ENCODE measurements at regions not wholly inside any gene's neighbourhood (a gene's known extent, or its start where the extent isn't known, plus 50 kb on each side); places are given as distances from the start of the nearest gene placed in this dataset.
"Not testable (repeated sequence)": the region's sequence is repeated elsewhere in the genome, so short reads cannot be mapped to it uniquely, and the experiment has no call there.

GRCh38 chr14:86321151-86321550, 791.2 kb downstream of the FLRT2 start:
- Histone ChIP-seq H3K9me3 (no peaks in the 10 kb centered on the region), H3K4me1 (no peaks in the 10 kb centered on the region), H3K4me3 (replicated peaks in 1 of 3) (no peak overlapping the region), H3K27me3 (no peaks in the 10 kb centered on the region), H3K36me3 (no peaks in the 10 kb centered on the region), H3K27ac (no peak overlapping the region)
- no peak for TF ChIP-seq POLR2A (IDR thresholded peaks at IDR 0.05)
- no peak for TF ChIP-seq CTCF (IDR thresholded peaks at IDR 0.05)
- intact Hi-C loops (cut with DNase I) = no loop called here
- no peak for DNase-seq
- 69 to 71% methylated on average over 3 of the region's 3 CpGs for WGBS, 2 donors

GRCh38 chr14:86312154-86312665, 782.3 kb downstream of the FLRT2 start:
- H3K36me3 ChIP-seq; H3K4me3 ChIP-seq (replicated peaks in 1 of 3); DNase-seq; H3K27ac ChIP-seq; intact Hi-C loops (cut with DNase I); H3K9me3 ChIP-seq; H3K4me1 ChIP-seq; H3K27me3 ChIP-seq: not testable (repeated sequence)
- 95 to 96% methylated on average over 18 to 19 of the region's 19 CpGs for WGBS, 2 donors

GRCh38 chr14:86311151-86311550, 781.2 kb downstream of the FLRT2 start:
- no peaks in the 10 kb centered on the region for H3K27me3 ChIP-seq
- H3K4me1 ChIP-seq = no peaks in the 10 kb centered on the region
- no peak for DNase-seq
- whole genome bisulfite sequencing, 2 donors = 90 to 93% methylated on average over 3 of the region's 3 CpGs
- intact Hi-C loops (cut with DNase I) = no loop called here
- H3K27ac ChIP-seq = no peak overlapping the region
- no peaks in the 10 kb centered on the region for H3K36me3 ChIP-seq
- H3K4me3 ChIP-seq (replicated peaks in 1 of 3) = no peak overlapping the region
- no peaks in the 10 kb centered on the region for H3K9me3 ChIP-seq
- no peak for TF ChIP-seq POLR2A (IDR thresholded peaks at IDR 0.05)
- TF ChIP-seq CTCF (IDR thresholded peaks at IDR 0.05) = no peak

DNA sequence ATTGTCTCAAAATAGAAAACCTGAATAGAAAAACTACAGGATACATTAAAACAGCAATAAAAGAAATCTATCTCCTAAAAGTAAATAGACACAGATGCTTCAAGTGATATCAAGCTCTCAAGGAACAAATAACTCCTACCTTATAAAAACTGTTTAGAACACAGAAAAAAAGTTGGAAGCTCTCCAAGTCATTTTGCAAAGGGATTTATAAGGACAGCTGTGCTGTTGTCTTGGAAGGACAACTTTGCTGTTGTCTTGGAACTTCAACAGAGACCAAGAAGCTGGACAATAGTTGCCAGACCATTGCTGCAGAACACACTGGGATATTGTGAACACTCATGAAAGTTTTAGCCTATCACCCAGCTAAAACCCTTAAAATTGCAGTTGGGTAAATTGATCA, 780.7 kb downstream of the FLRT2 start:
- no peak for DNase-seq
- Histone ChIP-seq H3K27ac (no peak overlapping the region), H3K27me3 (no peaks in the 10 kb centered on the region), H3K9me3 (no peaks in the 10 kb centered on the region), H3K4me3 (replicated peaks in 1 of 3) (no peak overlapping the region), H3K36me3 (no peaks in the 10 kb centered on the region), H3K4me1 (no peaks in the 10 kb centered on the region)
- no peak for TF ChIP-seq POLR2A (IDR thresholded peaks at IDR 0.05)
- no peak for TF ChIP-seq CTCF (IDR thresholded peaks at IDR 0.05)
- intact Hi-C loops (cut with DNase I) = no loop called here

DNA sequence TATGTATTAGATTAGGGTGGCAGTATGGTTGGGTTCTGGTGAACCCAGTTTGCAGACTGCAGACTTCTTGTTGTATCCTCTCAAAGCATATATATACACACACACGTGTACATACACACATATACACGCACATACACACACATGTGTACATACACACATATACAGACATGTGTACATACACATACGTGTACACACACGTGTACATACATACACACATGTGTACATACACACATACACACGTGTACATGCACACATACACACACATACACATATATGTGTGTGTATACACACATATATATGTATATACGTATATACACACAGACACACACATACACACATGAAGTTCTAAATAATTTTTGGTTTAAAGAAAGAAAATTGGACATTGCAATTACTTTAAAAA, 780.2 kb downstream of the FLRT2 start:
- no peaks in the 10 kb centered on the region for H3K4me1 ChIP-seq
- H3K4me3 ChIP-seq (replicated peaks in 1 of 3) = no peak overlapping the region
- DNase-seq = no peak
- TF ChIP-seq CTCF (IDR thresholded peaks at IDR 0.05) (no peak), POLR2A (IDR thresholded peaks at IDR 0.05) (no peak)
- WGBS, 2 donors = 90 to 92% methylated on average over 6 of the region's 6 CpGs
- H3K9me3 ChIP-seq = no peaks in the 10 kb centered on the region
- H3K27me3 ChIP-seq = no peaks in the 10 kb centered on the region
- H3K27ac ChIP-seq = no peak overlapping the region
- H3K36me3 ChIP-seq = no peaks in the 10 kb centered on the region
- intact Hi-C loops (cut with DNase I) = no loop called here

DNA sequence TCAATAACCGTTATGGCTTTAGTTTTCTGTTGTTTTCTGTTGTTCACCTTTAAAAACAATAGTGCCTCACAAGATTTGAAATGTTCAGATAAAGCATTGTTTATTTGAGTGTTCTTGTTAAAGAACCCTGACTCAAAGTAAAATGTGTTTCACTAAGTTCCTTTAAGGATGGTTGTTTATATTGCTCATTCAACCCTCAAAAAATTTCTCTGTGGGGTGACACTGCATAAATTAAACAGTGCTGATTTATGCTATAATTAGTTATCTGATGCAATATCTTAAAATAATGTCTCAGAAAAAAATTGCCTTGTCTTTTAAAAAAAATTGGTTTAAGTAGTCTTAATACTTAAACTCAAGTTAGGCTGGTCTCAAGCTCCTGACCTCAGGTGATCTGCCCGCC, 775.1 kb downstream of the FLRT2 start:
- H3K4me3 ChIP-seq (replicated peaks in 1 of 3) = no peak overlapping the region
- 54 to 63% methylated on average over 2 of the region's 2 CpGs for WGBS, 2 donors
- H3K36me3 ChIP-seq = no peaks in the 10 kb centered on the region
- intact Hi-C loops (cut with DNase I) = no loop called here
- TF ChIP-seq CTCF (IDR thresholded peaks at IDR 0.05) (no peak), POLR2A (IDR thresholded peaks at IDR 0.05) (no peak)
- no peaks in the 10 kb centered on the region for H3K9me3 ChIP-seq
- no peaks in the 10 kb centered on the region for H3K27me3 ChIP-seq
- no peaks in the 10 kb centered on the region for H3K4me1 ChIP-seq
- DNase-seq = no peak
- no peak overlapping the region for H3K27ac ChIP-seq

All from thyroid gland (tissue), 4 donors.